HG03354 (cell line): ENCODE measurements at regions not wholly inside any gene's neighbourhood (a gene's known extent, or its start where the extent isn't known, plus 50 kb on each side); places are given as distances from the start of the nearest gene placed in this dataset.

Experiments
- ATAC-seq: cut with Tn5 transposase; IDR thresholded peaks from one replicate; pipeline ENCODE4 v1.9.1; 2021; ENCODE audit warnings: mild to moderate bottlenecking; ENCODE audit not compliant: unreplicated experiment, poor library complexity, severe bottlenecking

GRCh38 chr4:180153587-180153986 is 2089.6 kb upstream of the TENM3 start:
- ATAC-seq = no peak

GRCh38 chr4:180156684-180157083 is 2086.5 kb upstream of the TENM3 start:
- peak; percentile 60 for ATAC-seq

- ATAC-seq = no peak
These were observed 2082.8 kb upstream of the TENM3 start for GRCh38 chr4:180160195-180160983.

GRCh38 chr4:180164799-180165198 is 2078.4 kb upstream of the TENM3 start:
- ATAC-seq = no peak

- no peak for ATAC-seq
These were observed 2073.8 kb upstream of the TENM3 start for GRCh38 chr4:180169394-180169793.

- ATAC-seq = no peak
These were observed 2073.2 kb upstream of the TENM3 start for GRCh38 chr4:180169966-180170365.

GRCh38 chr4:180179146-180179545 is 2064.1 kb upstream of the TENM3 start:
- no peak for ATAC-seq

- ATAC-seq = no peak
These were observed 2053.5 kb upstream of the TENM3 start for GRCh38 chr4:180189666-180190065.

- ATAC-seq = no peak
These were observed 2052.8 kb upstream of the TENM3 start for GRCh38 chr4:180190382-180190781.

- ATAC-seq = no peak
These were observed 2045.7 kb upstream of the TENM3 start for GRCh38 chr4:180197471-180197870.

- ATAC-seq = peak; percentile 72
These were observed 2039.9 kb upstream of the TENM3 start for GRCh38 chr4:180203349-180203748.

GRCh38 chr4:180205276-180205675 is 2037.9 kb upstream of the TENM3 start:
- ATAC-seq = no peak

- no peak for ATAC-seq
These were observed 2035.3 kb upstream of the TENM3 start for GRCh38 chr4:180207921-180208320.

- ATAC-seq = no peak
These were observed 2026.1 kb upstream of the TENM3 start for GRCh38 chr4:180217070-180217469.

GRCh38 chr4:180219080-180219479 is 2024.1 kb upstream of the TENM3 start:
- peak; percentile 73 for ATAC-seq

GRCh38 chr4:180225977-180226376 is 2017.2 kb upstream of the TENM3 start:
- no peak for ATAC-seq

- ATAC-seq = no peak
These were observed 2008.5 kb upstream of the TENM3 start for GRCh38 chr4:180234730-180235129.

- ATAC-seq = no peak
These were observed 2002.5 kb upstream of the TENM3 start for GRCh38 chr4:180240670-180241069.

GRCh38 chr4:180253419-180253818 is 1989.8 kb upstream of the TENM3 start:
- ATAC-seq = no peak

GRCh38 chr4:180261346-180261745 is 1981.9 kb upstream of the TENM3 start:
- ATAC-seq = no peak

- ATAC-seq = peak; percentile 79
These were observed 1963.1 kb upstream of the TENM3 start for GRCh38 chr4:180280076-180280475.
